GM12874 (cell line): ENCODE measurements at regions not wholly inside any gene's neighbourhood (a gene's known extent, or its start where the extent isn't known, plus 50 kb on each side); places are given as distances from the start of the nearest gene placed in this dataset.

Experiments used
- TF ChIP-seq, protein P1 (sequence below): IDR thresholded peaks from 2 replicates; pipeline ENCODE4 v1.5.1; 2011; ENCODE audit warnings: low read depth, mild to moderate bottlenecking, control low read depth, low read length, moderate library complexity; ENCODE audit not compliant: insufficient read depth

DNA sequence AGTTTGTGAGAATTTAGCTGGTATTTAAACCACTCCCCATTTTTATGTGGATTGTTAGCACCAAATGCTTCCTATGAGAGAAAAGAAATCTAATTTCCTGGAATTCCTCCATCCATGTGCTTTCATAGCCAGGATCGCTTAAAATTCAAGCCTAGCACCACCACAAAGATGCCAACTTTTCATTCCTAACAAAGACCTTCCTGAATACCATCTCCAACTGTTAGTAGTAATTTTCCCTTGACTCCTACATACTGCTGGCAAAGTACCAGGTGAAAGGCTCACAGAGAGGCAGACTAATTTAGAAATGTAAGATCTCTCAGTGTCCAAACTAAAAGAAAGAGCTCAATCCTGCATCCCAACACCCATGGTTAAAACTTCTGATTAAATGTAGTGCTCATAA is 386.3 kb downstream of the KCTD12 start:
- TF ChIP-seq, protein P1, sequence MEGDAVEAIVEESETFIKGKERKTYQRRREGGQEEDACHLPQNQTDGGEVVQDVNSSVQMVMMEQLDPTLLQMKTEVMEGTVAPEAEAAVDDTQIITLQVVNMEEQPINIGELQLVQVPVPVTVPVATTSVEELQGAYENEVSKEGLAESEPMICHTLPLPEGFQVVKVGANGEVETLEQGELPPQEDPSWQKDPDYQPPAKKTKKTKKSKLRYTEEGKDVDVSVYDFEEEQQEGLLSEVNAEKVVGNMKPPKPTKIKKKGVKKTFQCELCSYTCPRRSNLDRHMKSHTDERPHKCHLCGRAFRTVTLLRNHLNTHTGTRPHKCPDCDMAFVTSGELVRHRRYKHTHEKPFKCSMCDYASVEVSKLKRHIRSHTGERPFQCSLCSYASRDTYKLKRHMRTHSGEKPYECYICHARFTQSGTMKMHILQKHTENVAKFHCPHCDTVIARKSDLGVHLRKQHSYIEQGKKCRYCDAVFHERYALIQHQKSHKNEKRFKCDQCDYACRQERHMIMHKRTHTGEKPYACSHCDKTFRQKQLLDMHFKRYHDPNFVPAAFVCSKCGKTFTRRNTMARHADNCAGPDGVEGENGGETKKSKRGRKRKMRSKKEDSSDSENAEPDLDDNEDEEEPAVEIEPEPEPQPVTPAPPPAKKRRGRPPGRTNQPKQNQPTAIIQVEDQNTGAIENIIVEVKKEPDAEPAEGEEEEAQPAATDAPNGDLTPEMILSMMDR = no peak

DNA sequence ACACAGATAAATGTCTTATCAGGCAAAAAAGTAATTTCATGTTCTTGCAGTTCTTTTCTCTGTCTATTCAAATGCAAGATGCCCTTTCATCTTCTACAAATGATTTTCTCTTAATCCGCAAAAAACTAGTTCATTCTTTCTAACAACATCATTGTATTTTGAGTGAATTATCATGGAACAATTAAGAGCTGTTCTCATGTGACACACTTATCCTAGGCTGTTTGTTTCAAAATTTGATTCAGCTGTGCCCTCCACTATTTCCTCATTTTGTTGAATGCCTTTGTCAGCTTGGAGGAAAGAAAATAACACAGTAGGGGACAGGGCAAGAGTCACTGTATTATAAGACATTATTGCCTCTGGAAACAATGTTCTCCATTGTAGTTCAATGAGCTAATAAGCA is 396.9 kb downstream of the KCTD12 start:
- TF ChIP-seq, protein P1 = no peak

DNA sequence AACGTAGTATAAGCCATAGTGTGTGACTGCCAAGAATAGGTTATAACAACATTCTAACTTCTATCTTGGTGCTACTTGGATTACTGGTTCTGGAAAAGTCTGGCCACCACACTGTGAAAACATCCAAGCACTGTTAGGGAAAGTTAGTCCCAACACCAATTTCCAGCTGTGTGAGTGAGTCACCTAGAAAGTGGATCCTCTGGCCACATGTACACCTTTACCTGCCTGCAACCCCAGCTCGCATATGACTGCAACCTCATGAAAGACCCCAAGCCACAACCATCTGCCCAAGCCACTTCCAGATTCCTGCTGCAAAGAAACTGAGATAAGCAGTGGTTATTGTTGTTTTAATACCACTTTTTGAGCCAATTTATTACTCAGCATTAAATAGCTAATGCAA is 404.5 kb downstream of the KCTD12 start:
- TF ChIP-seq, protein P1 = no peak

DNA sequence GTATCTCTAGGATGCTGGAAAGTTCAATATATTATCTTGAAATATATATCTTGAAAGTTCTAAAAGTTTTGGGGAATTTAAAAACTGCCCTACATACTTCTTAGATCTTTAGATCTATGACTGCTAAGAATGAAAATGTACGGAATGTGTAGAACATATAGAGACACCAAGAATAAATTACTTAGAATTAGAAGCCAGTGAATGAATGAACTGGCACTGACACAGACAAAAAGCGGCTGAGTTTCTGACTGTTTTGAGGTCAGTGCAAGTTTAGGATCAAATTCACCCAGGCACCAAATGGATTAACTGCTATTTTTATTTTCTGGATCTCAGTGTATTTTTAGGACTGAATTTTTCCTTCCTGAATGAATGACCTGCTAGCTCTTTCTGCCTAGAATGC is 411.2 kb downstream of the KCTD12 start:
- TF ChIP-seq, protein P1 = no peak

DNA sequence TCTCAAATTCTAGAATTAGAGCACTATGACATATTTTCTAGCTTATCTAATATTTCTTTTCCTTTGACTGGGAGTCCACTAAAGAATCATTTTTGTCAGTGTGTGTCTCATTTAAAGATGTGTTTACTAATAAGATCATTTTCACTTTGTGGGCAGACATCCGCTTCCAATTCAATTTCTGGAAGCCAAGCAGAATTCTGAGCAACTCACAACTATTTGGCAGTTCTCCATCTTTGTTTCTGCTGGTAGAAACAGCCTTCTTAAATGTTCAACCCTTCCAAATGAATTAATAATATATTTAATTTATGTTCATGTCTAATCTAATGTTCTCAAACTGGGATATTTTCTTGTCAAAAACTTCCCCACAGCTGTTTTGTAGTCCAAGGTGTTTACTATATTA is 411.8 kb downstream of the KCTD12 start:
- TF ChIP-seq, protein P1 = no peak

DNA sequence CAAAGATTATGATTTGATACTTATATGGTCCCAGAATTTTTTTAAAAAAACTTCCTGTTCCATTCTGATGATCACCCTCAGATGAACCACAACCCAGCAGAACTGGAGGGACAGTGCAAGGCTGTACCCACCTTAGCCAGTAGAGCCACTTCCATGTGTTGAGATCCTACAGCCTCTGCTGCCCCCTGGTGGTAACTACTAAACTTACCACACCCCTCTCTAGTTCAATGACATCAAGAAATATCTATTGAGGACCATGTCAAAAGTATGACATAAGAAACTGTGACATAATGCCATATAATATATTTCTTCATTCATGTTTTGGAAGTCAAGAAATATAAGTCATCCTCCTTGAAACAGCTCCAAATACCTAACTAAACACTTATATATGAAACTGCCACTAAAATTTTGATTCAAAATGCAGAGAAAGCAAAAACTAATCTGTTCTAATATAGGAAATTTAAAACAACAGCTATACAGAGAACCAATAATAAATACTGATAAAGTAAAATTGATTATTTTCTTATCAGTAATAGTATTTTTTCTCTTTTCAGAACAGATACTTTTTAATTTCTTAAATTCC is 412.6 kb downstream of the KCTD12 start:
- TF ChIP-seq, protein P1 = peak; percentile 66

DNA sequence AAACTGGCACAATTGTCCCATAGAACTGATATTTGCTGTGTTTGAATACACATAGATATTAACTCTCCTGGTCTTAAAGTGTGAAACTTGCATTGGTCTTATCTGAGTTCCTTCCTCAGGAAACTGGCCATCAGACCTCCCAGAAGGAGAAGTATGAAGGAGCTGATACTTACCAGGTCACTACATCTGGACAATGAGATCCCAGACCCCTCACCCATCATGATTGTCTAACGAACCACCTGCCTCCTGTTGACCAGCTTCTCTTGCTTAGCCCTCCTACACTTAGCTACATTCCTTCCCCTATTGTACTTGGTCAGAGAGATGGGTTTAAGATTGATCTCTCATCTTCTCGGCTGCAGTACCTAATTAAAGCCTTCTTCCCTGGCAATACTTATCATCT is 413.3 kb downstream of the KCTD12 start:
- TF ChIP-seq, protein P1 = no peak
